ENCODE measurements at regions not wholly inside any gene's neighbourhood (a gene's known extent, or its start where the extent isn't known, plus 50 kb on each side); places are given as distances from the start of the nearest gene placed in this dataset.
A peak's percentile ranks its signal among the peaks of the same experiment; 100 is the strongest.

GRCh38 chr2:239597216-239597615 lies 196.4 kb upstream of the HDAC4 start:
- TF ChIP-seq, protein P1, sequence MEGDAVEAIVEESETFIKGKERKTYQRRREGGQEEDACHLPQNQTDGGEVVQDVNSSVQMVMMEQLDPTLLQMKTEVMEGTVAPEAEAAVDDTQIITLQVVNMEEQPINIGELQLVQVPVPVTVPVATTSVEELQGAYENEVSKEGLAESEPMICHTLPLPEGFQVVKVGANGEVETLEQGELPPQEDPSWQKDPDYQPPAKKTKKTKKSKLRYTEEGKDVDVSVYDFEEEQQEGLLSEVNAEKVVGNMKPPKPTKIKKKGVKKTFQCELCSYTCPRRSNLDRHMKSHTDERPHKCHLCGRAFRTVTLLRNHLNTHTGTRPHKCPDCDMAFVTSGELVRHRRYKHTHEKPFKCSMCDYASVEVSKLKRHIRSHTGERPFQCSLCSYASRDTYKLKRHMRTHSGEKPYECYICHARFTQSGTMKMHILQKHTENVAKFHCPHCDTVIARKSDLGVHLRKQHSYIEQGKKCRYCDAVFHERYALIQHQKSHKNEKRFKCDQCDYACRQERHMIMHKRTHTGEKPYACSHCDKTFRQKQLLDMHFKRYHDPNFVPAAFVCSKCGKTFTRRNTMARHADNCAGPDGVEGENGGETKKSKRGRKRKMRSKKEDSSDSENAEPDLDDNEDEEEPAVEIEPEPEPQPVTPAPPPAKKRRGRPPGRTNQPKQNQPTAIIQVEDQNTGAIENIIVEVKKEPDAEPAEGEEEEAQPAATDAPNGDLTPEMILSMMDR (conservative IDR thresholded peaks at IDR 0.05; ENCODE audit: low read length): no peak
- no peak for DNase-seq (ENCODE audit: low read depth)
- no peak overlapping the region for H3K4me3 ChIP-seq (ENCODE audit: low read length)

DNA sequence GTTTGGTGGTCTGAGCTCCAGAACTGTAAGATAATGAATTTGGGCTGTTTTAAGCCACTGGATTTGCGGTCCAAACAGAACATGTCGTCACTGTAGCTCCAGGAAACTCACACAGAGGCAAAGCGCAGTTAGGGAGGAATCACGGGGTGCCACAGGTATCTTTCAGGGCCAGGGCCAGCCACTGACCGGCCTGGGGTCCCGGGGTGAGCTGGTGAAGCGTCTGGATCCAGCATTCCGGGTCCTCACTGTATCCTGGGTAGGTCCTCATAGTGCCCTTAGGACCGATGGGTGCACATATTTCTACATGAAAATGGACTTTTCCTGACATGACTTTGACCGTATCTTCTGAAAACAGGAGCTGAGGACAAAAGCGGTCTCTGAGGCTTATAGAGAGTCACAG lies 196.0 kb upstream of the HDAC4 start:
- no peak overlapping the region for H3K4me3 ChIP-seq (ENCODE audit: low read length)
- no peak for DNase-seq (ENCODE audit: low read depth)
- TF ChIP-seq, protein P1 (conservative IDR thresholded peaks at IDR 0.05; ENCODE audit: low read length): no peak

GRCh38 chr2:239596253-239596652 lies 195.4 kb upstream of the HDAC4 start:
- TF ChIP-seq, protein P1 (conservative IDR thresholded peaks at IDR 0.05; ENCODE audit: low read length): no peak
- DNase-seq (ENCODE audit: low read depth): no peak
- no peak overlapping the region for H3K4me3 ChIP-seq (ENCODE audit: low read length)

DNA sequence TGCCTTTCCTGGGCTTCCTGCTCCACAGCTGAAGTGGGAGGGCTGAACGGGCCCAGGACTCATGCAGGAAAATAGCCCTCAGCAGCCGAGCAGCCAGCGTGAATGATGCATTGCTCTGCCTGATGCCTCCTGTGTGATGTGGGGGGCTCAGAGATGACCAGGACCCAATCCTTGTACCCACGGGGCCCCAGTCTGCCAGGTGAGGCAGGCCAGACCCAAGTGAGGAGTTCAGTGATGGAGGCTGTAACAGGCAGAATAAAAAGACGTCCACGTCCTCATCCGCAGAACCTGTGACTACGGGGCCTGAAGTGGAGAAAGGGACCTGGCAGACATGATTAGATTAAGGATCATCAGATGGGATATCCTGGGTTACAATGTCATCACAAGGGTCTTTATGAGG lies 194.9 kb upstream of the HDAC4 start:
- H3K4me3 ChIP-seq (ENCODE audit: low read length): no peak overlapping the region
- no peak for DNase-seq (ENCODE audit: low read depth)
- TF ChIP-seq, protein P1 (conservative IDR thresholded peaks at IDR 0.05; ENCODE audit: low read length): no peak

GRCh38 chr2:239594772-239595608 lies 194.2 kb upstream of the HDAC4 start:
- DNase-seq (ENCODE audit: low read depth): no peak
- no peak overlapping the region for H3K4me3 ChIP-seq (ENCODE audit: low read length)
- TF ChIP-seq, protein P1 (conservative IDR thresholded peaks at IDR 0.05; ENCODE audit: low read length): no peak

- H3K4me3 ChIP-seq (ENCODE audit: low read length): no peak overlapping the region
- DNase-seq (ENCODE audit: low read depth): peak; percentile 3
- TF ChIP-seq, protein P1 (conservative IDR thresholded peaks at IDR 0.05; ENCODE audit: low read length): no peak
Measured at GRCh38 chr2:239594019-239594771, 193.4 kb upstream of the HDAC4 start.
